Upper lobe of left lung (tissue), 4 donors: ENCODE measurements at regions not wholly inside any gene's neighbourhood (a gene's known extent, or its start where the extent isn't known, plus 50 kb on each side); places are given as distances from the start of the nearest gene placed in this dataset.

Source experiments
- CTCF ChIP-seq, 6 experiments: fragments of 450-650 bp in 4 of 6; fragments of 200-600 bp in 2 of 6; sonication (generic) in 2 of 6; IDR thresholded peaks; one replicate each; pipeline ENCODE4 v1.5.1; 2016 to 2019; ENCODE audit warnings: antibody characterized with exemption in 6 of 6
- EP300 ChIP-seq, 4 donors: sonication (generic); formaldehyde crosslinking; IDR thresholded peaks; one replicate each; pipeline ENCODE4 v1.5.1; 2017; ENCODE audit warnings: antibody characterized with exemption in 4 of 4, control low read depth in 2 of 4
- POLR2A ChIP-seq, 4 donors: fragments of 450-650 bp; IDR thresholded peaks; one replicate each; pipeline ENCODE4 v1.5.1; 2016 to 2017; ENCODE audit warnings: antibody characterized with exemption in 4 of 4, mild to moderate bottlenecking in 2 of 4
- POLR2AphosphoS5 ChIP-seq, 2 donors: sonication (generic); formaldehyde crosslinking; IDR thresholded peaks; one replicate each; pipeline ENCODE4 v1.5.1; 2017; ENCODE audit warnings: antibody characterized with exemption in 2 of 2

- TF ChIP-seq POLR2A (IDR thresholded peaks at IDR 0.05) (no peak), CTCF (IDR thresholded peaks at IDR 0.05) (no peak), POLR2AphosphoS5 (IDR thresholded peaks at IDR 0.05) (no peak), EP300 (IDR thresholded peaks at IDR 0.05) (no peak)
These were observed 541.7 kb downstream of the BCOR start for GRCh38 chrX:39556056-39556455.
